OCI-LY1 (cell line): ENCODE measurements at regions not wholly inside any gene's neighbourhood (a gene's known extent, or its start where the extent isn't known, plus 50 kb on each side); places are given as distances from the start of the nearest gene placed in this dataset.

Experiments used
- CTCF ChIP-seq: fragments of 200-600 bp; sonication (generic), shearing (Covaris generic); IDR thresholded peaks from 2 replicates; pipeline ENCODE4 v1.5.1; 2017; ENCODE audit warnings: mild to moderate bottlenecking, antibody characterized with exemption, low read length, moderate library complexity, mixed read lengths
- EZH2 ChIP-seq: fragments of 200-600 bp; sonication (generic), shearing (Covaris generic); IDR thresholded peaks from 2 replicates; pipeline ENCODE4 v1.8.0; 2017; ENCODE audit warnings: borderline replicate concordance, mixed run types, mild to moderate bottlenecking, antibody characterized with exemption, low read length, moderate library complexity, mixed read lengths

DNA sequence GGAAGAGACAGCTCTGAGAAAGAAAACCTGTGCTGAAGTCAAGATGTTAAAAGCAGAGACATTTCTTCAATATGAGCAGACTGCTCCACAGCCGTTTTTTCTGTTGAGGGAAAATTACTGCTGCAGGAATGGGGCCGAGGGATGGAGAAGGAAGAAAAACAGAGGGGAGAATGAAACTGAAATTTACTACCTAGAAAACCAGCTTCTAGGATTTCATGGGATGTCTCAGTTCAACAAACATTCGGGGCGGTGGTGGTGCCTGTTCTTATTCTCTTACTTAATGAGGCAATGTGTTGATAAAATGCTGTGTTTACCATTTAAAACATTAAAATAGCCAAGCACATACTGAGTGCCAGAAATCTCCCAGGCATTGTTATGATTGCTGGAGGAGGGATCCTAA lies 557.1 kb upstream of the MEX3C start:
- TF ChIP-seq EZH2 (no peak), CTCF (no peak)
